Loucy (cell line): ENCODE measurements at regions not wholly inside any gene's neighbourhood (a gene's known extent, or its start where the extent isn't known, plus 50 kb on each side); places are given as distances from the start of the nearest gene placed in this dataset.

Experiments used
- H2AFZ ChIP-seq: fragments of 200-600 bp; sonication (generic); 2 replicates; pipeline ENCODE4 v1.6.0; 2016; ENCODE audit warnings: antibody characterized with exemption, mild to moderate bottlenecking, low read length, moderate library complexity
- H3F3A ChIP-seq: fragments of 200-600 bp; 2 replicates; pipeline ENCODE4 v1.6.0; 2016; ENCODE audit warnings: antibody characterized with exemption, low read depth, mild to moderate bottlenecking
- H3K27me3 ChIP-seq: fragments of 200-600 bp; sonication (generic); 2 replicates; pipeline ENCODE4 v1.6.1; 2014; ENCODE audit warnings: low read length, mild to moderate bottlenecking; ENCODE audit not compliant: insufficient read depth, poor library complexity, severe bottlenecking
- H3K36me3 ChIP-seq: fragments of 200-600 bp; sonication (generic); 2 replicates; pipeline ENCODE4 v1.6.1; 2016; ENCODE audit warnings: low read length; ENCODE audit not compliant: insufficient read depth
- H3K4me1 ChIP-seq: fragments of 200-600 bp; sonication (generic); 2 replicates; pipeline ENCODE4 v1.5.1; 2014; ENCODE audit warnings: low read length, mild to moderate bottlenecking; ENCODE audit not compliant: insufficient read depth, poor library complexity, severe bottlenecking
- H3K4me2 ChIP-seq: fragments of 200-600 bp; sonication (generic); 2 replicates; pipeline ENCODE4 v1.6.0; 2014; ENCODE audit warnings: antibody characterized with exemption, low read length, low read depth, mild to moderate bottlenecking; ENCODE audit not compliant: poor library complexity, severe bottlenecking
- H3K4me3 ChIP-seq: fragments of 200-600 bp; sonication (generic); 2 replicates; pipeline ENCODE4 v1.5.1; 2014; ENCODE audit warnings: low read length, mild to moderate bottlenecking, mixed read lengths; ENCODE audit not compliant: poor library complexity, severe bottlenecking
- H3K79me2 ChIP-seq: fragments of 200-600 bp; sonication (generic); 2 replicates; pipeline ENCODE4 v1.6.1; 2014; ENCODE audit warnings: low read length; ENCODE audit not compliant: insufficient read depth
- H3K9ac ChIP-seq: fragments of 200-600 bp; sonication (generic); 2 replicates; pipeline ENCODE4 v1.6.0; 2014; ENCODE audit warnings: mild to moderate bottlenecking, low read depth, low read length, moderate library complexity; ENCODE audit not compliant: poor library complexity, severe bottlenecking
- H3K9me2 ChIP-seq: fragments of 200-600 bp; sonication (generic); replicated peaks from 2 replicates; pipeline ENCODE4 v1.6.1; 2016; ENCODE audit warnings: low read depth, low read length, mixed read lengths
- H3K9me3 ChIP-seq: fragments of 200-600 bp; sonication (generic); 2 replicates; pipeline ENCODE4 v1.6.1; 2014; ENCODE audit warnings: mild to moderate bottlenecking, antibody characterized with exemption, low read length, low read depth; ENCODE audit not compliant: insufficient read depth
- H4K20me1 ChIP-seq: fragments of 200-600 bp; sonication (generic); 2 replicates; pipeline ENCODE4 v1.6.0; 2014; ENCODE audit warnings: antibody characterized with exemption, low read length, mild to moderate bottlenecking; ENCODE audit not compliant: insufficient read depth, poor library complexity, severe bottlenecking
- CTCF ChIP-seq: fragments of 200-600 bp; sonication (generic); conservative IDR thresholded peaks from 2 replicates; pipeline ENCODE4 v1.5.1; 2014; ENCODE audit warnings: mild to moderate bottlenecking, antibody characterized with exemption, low read length
- EZH2phosphoT487 ChIP-seq: fragments of 200-600 bp; IDR thresholded peaks from 2 replicates; pipeline ENCODE4 v1.6.1; 2018; ENCODE audit warnings: antibody characterized with exemption, mild to moderate bottlenecking, moderate library complexity, borderline replicate concordance

- TF ChIP-seq CTCF (no peak), EZH2phosphoT487 (no peak)
- no peaks in the 10 kb centered on the region for H3K27me3 ChIP-seq
- H2AFZ ChIP-seq, result no peak overlapping the region
- H3K4me1 ChIP-seq, result no peaks in the 10 kb centered on the region
- no peak overlapping the region for H3K9ac ChIP-seq
- no peaks in the 10 kb centered on the region for H4K20me1 ChIP-seq
- no peak overlapping the region for H3K4me3 ChIP-seq
- no peaks in the 10 kb centered on the region for H3K9me3 ChIP-seq
- no peaks in the 10 kb centered on the region for H3F3A ChIP-seq
- no peaks in the 10 kb centered on the region for H3K9me2 ChIP-seq
- no peaks in the 10 kb centered on the region for H3K79me2 ChIP-seq
- H3K36me3 ChIP-seq, result no peaks in the 10 kb centered on the region
- no peak overlapping the region for H3K4me2 ChIP-seq
Measured at GRCh38 chr4:130099105-130099504, 1003.2 kb downstream of the C4orf33 start.

- no peak overlapping the region for H3K4me2 ChIP-seq
- H3K4me3 ChIP-seq, result no peak overlapping the region
- H2AFZ ChIP-seq, result no peak overlapping the region
- H3K4me1 ChIP-seq, result no peaks in the 10 kb centered on the region
- no peaks in the 10 kb centered on the region for H3K36me3 ChIP-seq
- H3K79me2 ChIP-seq, result no peaks in the 10 kb centered on the region
- H4K20me1 ChIP-seq, result no peaks in the 10 kb centered on the region
- TF ChIP-seq EZH2phosphoT487 (no peak), CTCF (no peak)
- H3K27me3 ChIP-seq, result no peaks in the 10 kb centered on the region
- H3K9me2 ChIP-seq, result no peaks in the 10 kb centered on the region
- no peaks in the 10 kb centered on the region for H3K9me3 ChIP-seq
- H3K9ac ChIP-seq, result no peak overlapping the region
- no peaks in the 10 kb centered on the region for H3F3A ChIP-seq
Measured at GRCh38 chr4:130110189-130110588, 1014.2 kb downstream of the C4orf33 start.

- Histone ChIP-seq H3F3A (no peaks in the 10 kb centered on the region), H3K9ac (no peak overlapping the region), H3K27me3 (no peaks in the 10 kb centered on the region), H4K20me1 (no peaks in the 10 kb centered on the region), H3K36me3 (no peaks in the 10 kb centered on the region), H3K4me1 (no peaks in the 10 kb centered on the region), H3K4me2 (no peak overlapping the region), H3K9me2 (no peaks in the 10 kb centered on the region), H3K9me3 (no peaks in the 10 kb centered on the region), H3K4me3 (no peak overlapping the region), H3K79me2 (no peaks in the 10 kb centered on the region), H2AFZ (no peak overlapping the region)
- TF ChIP-seq CTCF, result no peak
Measured at GRCh38 chr4:130110770-130111169, 1014.8 kb downstream of the C4orf33 start.
